ENCODE measurements at regions not wholly inside any gene's neighbourhood (a gene's known extent, or its start where the extent isn't known, plus 50 kb on each side); places are given as distances from the start of the nearest gene placed in this dataset.

DNA sequence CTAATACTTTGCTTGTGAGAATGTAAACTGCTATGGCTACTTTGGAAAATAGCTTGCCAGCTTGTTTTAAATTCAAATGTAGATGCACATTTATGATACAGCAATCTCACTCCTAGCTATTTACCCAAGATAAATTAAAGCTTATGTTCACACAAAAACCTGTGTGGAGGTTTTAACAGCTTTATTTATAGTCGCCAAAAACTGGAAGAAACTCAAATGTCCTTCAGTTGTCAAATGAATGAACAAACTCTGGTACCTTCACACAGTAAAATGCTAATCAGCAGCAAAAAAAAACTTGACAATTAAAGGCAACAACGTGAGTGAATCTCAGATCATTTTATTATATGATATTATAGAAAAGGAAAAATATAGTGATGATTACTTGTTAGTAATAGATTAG lies 248.6 kb upstream of the NECTIN3 start:
- TF ChIP-seq, protein P1, sequence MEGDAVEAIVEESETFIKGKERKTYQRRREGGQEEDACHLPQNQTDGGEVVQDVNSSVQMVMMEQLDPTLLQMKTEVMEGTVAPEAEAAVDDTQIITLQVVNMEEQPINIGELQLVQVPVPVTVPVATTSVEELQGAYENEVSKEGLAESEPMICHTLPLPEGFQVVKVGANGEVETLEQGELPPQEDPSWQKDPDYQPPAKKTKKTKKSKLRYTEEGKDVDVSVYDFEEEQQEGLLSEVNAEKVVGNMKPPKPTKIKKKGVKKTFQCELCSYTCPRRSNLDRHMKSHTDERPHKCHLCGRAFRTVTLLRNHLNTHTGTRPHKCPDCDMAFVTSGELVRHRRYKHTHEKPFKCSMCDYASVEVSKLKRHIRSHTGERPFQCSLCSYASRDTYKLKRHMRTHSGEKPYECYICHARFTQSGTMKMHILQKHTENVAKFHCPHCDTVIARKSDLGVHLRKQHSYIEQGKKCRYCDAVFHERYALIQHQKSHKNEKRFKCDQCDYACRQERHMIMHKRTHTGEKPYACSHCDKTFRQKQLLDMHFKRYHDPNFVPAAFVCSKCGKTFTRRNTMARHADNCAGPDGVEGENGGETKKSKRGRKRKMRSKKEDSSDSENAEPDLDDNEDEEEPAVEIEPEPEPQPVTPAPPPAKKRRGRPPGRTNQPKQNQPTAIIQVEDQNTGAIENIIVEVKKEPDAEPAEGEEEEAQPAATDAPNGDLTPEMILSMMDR (IDR thresholded peaks at IDR 0.05), result no peak
- no peak for TF ChIP-seq POLR2A (IDR thresholded peaks at IDR 0.05)
